Loucy (cell line): ENCODE measurements at regions not wholly inside any gene's neighbourhood (a gene's known extent, or its start where the extent isn't known, plus 50 kb on each side); places are given as distances from the start of the nearest gene placed in this dataset.

Experiments used
- H2AFZ ChIP-seq: fragments of 200-600 bp; sonication (generic); 2 replicates; pipeline ENCODE4 v1.6.0; 2016; ENCODE audit warnings: antibody characterized with exemption, mild to moderate bottlenecking, low read length, moderate library complexity
- H3F3A ChIP-seq: fragments of 200-600 bp; 2 replicates; pipeline ENCODE4 v1.6.0; 2016; ENCODE audit warnings: antibody characterized with exemption, low read depth, mild to moderate bottlenecking
- H3K27me3 ChIP-seq: fragments of 200-600 bp; sonication (generic); 2 replicates; pipeline ENCODE4 v1.6.1; 2014; ENCODE audit warnings: low read length, mild to moderate bottlenecking; ENCODE audit not compliant: insufficient read depth, poor library complexity, severe bottlenecking
- H3K36me3 ChIP-seq: fragments of 200-600 bp; sonication (generic); 2 replicates; pipeline ENCODE4 v1.6.1; 2016; ENCODE audit warnings: low read length; ENCODE audit not compliant: insufficient read depth
- H3K4me1 ChIP-seq: fragments of 200-600 bp; sonication (generic); 2 replicates; pipeline ENCODE4 v1.5.1; 2014; ENCODE audit warnings: low read length, mild to moderate bottlenecking; ENCODE audit not compliant: insufficient read depth, poor library complexity, severe bottlenecking
- H3K4me2 ChIP-seq: fragments of 200-600 bp; sonication (generic); 2 replicates; pipeline ENCODE4 v1.6.0; 2014; ENCODE audit warnings: antibody characterized with exemption, low read length, low read depth, mild to moderate bottlenecking; ENCODE audit not compliant: poor library complexity, severe bottlenecking
- H3K4me3 ChIP-seq: fragments of 200-600 bp; sonication (generic); 2 replicates; pipeline ENCODE4 v1.5.1; 2014; ENCODE audit warnings: low read length, mild to moderate bottlenecking, mixed read lengths; ENCODE audit not compliant: poor library complexity, severe bottlenecking
- H3K79me2 ChIP-seq: fragments of 200-600 bp; sonication (generic); 2 replicates; pipeline ENCODE4 v1.6.1; 2014; ENCODE audit warnings: low read length; ENCODE audit not compliant: insufficient read depth
- H3K9ac ChIP-seq: fragments of 200-600 bp; sonication (generic); 2 replicates; pipeline ENCODE4 v1.6.0; 2014; ENCODE audit warnings: mild to moderate bottlenecking, low read depth, low read length, moderate library complexity; ENCODE audit not compliant: poor library complexity, severe bottlenecking
- H3K9me2 ChIP-seq: fragments of 200-600 bp; sonication (generic); replicated peaks from 2 replicates; pipeline ENCODE4 v1.6.1; 2016; ENCODE audit warnings: low read depth, low read length, mixed read lengths
- H3K9me3 ChIP-seq: fragments of 200-600 bp; sonication (generic); 2 replicates; pipeline ENCODE4 v1.6.1; 2014; ENCODE audit warnings: mild to moderate bottlenecking, antibody characterized with exemption, low read length, low read depth; ENCODE audit not compliant: insufficient read depth
- H4K20me1 ChIP-seq: fragments of 200-600 bp; sonication (generic); 2 replicates; pipeline ENCODE4 v1.6.0; 2014; ENCODE audit warnings: antibody characterized with exemption, low read length, mild to moderate bottlenecking; ENCODE audit not compliant: insufficient read depth, poor library complexity, severe bottlenecking
- EZH2phosphoT487 ChIP-seq: fragments of 200-600 bp; IDR thresholded peaks from 2 replicates; pipeline ENCODE4 v1.6.1; 2018; ENCODE audit warnings: antibody characterized with exemption, mild to moderate bottlenecking, moderate library complexity, borderline replicate concordance
- TF ChIP-seq, protein P1 (sequence below): fragments of 200-600 bp; sonication (generic); conservative IDR thresholded peaks from 2 replicates; pipeline ENCODE4 v1.5.1; 2014; ENCODE audit warnings: mild to moderate bottlenecking, antibody characterized with exemption, low read length

- Histone ChIP-seq H3K79me2 (no peaks in the 10 kb centered on the region), H3K4me2 (no peak overlapping the region), H4K20me1 (no peaks in the 10 kb centered on the region), H3K4me3 (no peak overlapping the region), H3K9ac (no peak overlapping the region), H3K4me1 (no peaks in the 10 kb centered on the region), H3F3A (no peaks in the 10 kb centered on the region), H3K9me2 (no peaks in the 10 kb centered on the region), H3K9me3 (no peaks in the 10 kb centered on the region), H3K36me3 (no peaks in the 10 kb centered on the region), H2AFZ (no peak overlapping the region), H3K27me3 (no peaks in the 10 kb centered on the region)
- TF ChIP-seq, protein P1, sequence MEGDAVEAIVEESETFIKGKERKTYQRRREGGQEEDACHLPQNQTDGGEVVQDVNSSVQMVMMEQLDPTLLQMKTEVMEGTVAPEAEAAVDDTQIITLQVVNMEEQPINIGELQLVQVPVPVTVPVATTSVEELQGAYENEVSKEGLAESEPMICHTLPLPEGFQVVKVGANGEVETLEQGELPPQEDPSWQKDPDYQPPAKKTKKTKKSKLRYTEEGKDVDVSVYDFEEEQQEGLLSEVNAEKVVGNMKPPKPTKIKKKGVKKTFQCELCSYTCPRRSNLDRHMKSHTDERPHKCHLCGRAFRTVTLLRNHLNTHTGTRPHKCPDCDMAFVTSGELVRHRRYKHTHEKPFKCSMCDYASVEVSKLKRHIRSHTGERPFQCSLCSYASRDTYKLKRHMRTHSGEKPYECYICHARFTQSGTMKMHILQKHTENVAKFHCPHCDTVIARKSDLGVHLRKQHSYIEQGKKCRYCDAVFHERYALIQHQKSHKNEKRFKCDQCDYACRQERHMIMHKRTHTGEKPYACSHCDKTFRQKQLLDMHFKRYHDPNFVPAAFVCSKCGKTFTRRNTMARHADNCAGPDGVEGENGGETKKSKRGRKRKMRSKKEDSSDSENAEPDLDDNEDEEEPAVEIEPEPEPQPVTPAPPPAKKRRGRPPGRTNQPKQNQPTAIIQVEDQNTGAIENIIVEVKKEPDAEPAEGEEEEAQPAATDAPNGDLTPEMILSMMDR, result no peak
- no peak for TF ChIP-seq EZH2phosphoT487
Observed at GRCh38 chrX:6464726-6465125, 70.2 kb downstream of the VCX3A start.

GRCh38 chrX:6460893-6461490, 73.9 kb downstream of the VCX3A start:
- Histone ChIP-seq H3K4me3 (no peak overlapping the region), H3K4me2 (no peak overlapping the region), H3K9ac (no peak overlapping the region), H3F3A (no peaks in the 10 kb centered on the region), H3K36me3 (no peaks in the 10 kb centered on the region), H3K79me2 (no peaks in the 10 kb centered on the region), H4K20me1 (no peaks in the 10 kb centered on the region), H2AFZ (no peak overlapping the region), H3K27me3 (no peaks in the 10 kb centered on the region), H3K4me1 (no peaks in the 10 kb centered on the region), H3K9me3 (no peaks in the 10 kb centered on the region), H3K9me2 (no peaks in the 10 kb centered on the region)
- no peak for TF ChIP-seq EZH2phosphoT487
- TF ChIP-seq, protein P1, result no peak

GRCh38 chrX:6456196-6456595, 78.7 kb downstream of the VCX3A start:
- H4K20me1 ChIP-seq, result no peaks in the 10 kb centered on the region
- H3K9me2 ChIP-seq, result no peaks in the 10 kb centered on the region
- TF ChIP-seq, protein P1, result no peak
- TF ChIP-seq EZH2phosphoT487, result no peak
- H3K4me1 ChIP-seq, result no peaks in the 10 kb centered on the region
- no peaks in the 10 kb centered on the region for H3K79me2 ChIP-seq
- no peaks in the 10 kb centered on the region for H3K27me3 ChIP-seq
- H3K36me3 ChIP-seq, result no peaks in the 10 kb centered on the region
- no peak overlapping the region for H3K9ac ChIP-seq
- H3K9me3 ChIP-seq, result no peaks in the 10 kb centered on the region
- no peak overlapping the region for H3K4me3 ChIP-seq
- H3F3A ChIP-seq, result no peaks in the 10 kb centered on the region
- no peak overlapping the region for H3K4me2 ChIP-seq
- H2AFZ ChIP-seq, result no peak overlapping the region
